Upper lobe of left lung (tissue), 4 donors: ENCODE measurements at regions not wholly inside any gene's neighbourhood (a gene's known extent, or its start where the extent isn't known, plus 50 kb on each side); places are given as distances from the start of the nearest gene placed in this dataset.

Experiments used
- CTCF ChIP-seq, 6 experiments: fragments of 450-650 bp in 4 of 6; fragments of 200-600 bp in 2 of 6; sonication (generic) in 2 of 6; IDR thresholded peaks; one replicate each; pipeline ENCODE4 v1.5.1; 2016 to 2019; ENCODE audit warnings: antibody characterized with exemption in 6 of 6
- POLR2A ChIP-seq, 4 donors: fragments of 450-650 bp; IDR thresholded peaks; one replicate each; pipeline ENCODE4 v1.5.1; 2016 to 2017; ENCODE audit warnings: antibody characterized with exemption in 4 of 4, mild to moderate bottlenecking in 2 of 4

GRCh38 chr13:48840366-48840765, 135.3 kb upstream of the FNDC3A start:
- TF ChIP-seq POLR2A (IDR thresholded peaks at IDR 0.05), result no peak
- no peak for TF ChIP-seq CTCF (IDR thresholded peaks at IDR 0.05)
